ENCODE measurements at regions not wholly inside any gene's neighbourhood (a gene's known extent, or its start where the extent isn't known, plus 50 kb on each side); places are given as distances from the start of the nearest gene placed in this dataset.
"Not testable (repeated sequence)": the region's sequence is repeated elsewhere in the genome, so short reads cannot be mapped to it uniquely, and the experiment has no call there.

- DNase-seq, result no peak
Observed at GRCh38 chr4:159748834-159749444, 646.1 kb downstream of the RAPGEF2 start.

- no peak for DNase-seq
Observed at GRCh38 chr4:159757499-159757898, 654.6 kb downstream of the RAPGEF2 start.

GRCh38 chr4:159758061-159758460 lies 655.2 kb downstream of the RAPGEF2 start:
- no peak for DNase-seq

GRCh38 chr4:159762672-159763071 lies 659.8 kb downstream of the RAPGEF2 start:
- no peak for DNase-seq

GRCh38 chr4:159764343-159764952 lies 661.6 kb downstream of the RAPGEF2 start:
- DNase-seq, result peak; percentile 36

GRCh38 chr4:159765382-159765781 lies 662.5 kb downstream of the RAPGEF2 start:
- DNase-seq, result no peak

GRCh38 chr4:159766241-159766640 lies 663.4 kb downstream of the RAPGEF2 start:
- no peak for DNase-seq

- DNase-seq, result no peak
Observed at GRCh38 chr4:159767406-159767805, 664.5 kb downstream of the RAPGEF2 start.

- DNase-seq, result no peak
Observed at GRCh38 chr4:159768016-159768415, 665.1 kb downstream of the RAPGEF2 start.

GRCh38 chr4:159770401-159770800 lies 667.5 kb downstream of the RAPGEF2 start:
- no peak for DNase-seq

- no peak for DNase-seq
Observed at GRCh38 chr4:159770969-159771368, 668.1 kb downstream of the RAPGEF2 start.

- no peak for DNase-seq
Observed at GRCh38 chr4:159776961-159777360, 674.1 kb downstream of the RAPGEF2 start.

GRCh38 chr4:159777689-159778088 lies 674.8 kb downstream of the RAPGEF2 start:
- no peak for DNase-seq

GRCh38 chr4:159778298-159778697 lies 675.4 kb downstream of the RAPGEF2 start:
- no peak for DNase-seq

- no peak for DNase-seq
Observed at GRCh38 chr4:159779716-159780115, 676.8 kb downstream of the RAPGEF2 start.

- DNase-seq, result no peak
Observed at GRCh38 chr4:159780196-159780922, 677.5 kb downstream of the RAPGEF2 start.

GRCh38 chr4:159787901-159788300 lies 685.0 kb downstream of the RAPGEF2 start:
- DNase-seq, result no peak

- DNase-seq, result no peak
Observed at GRCh38 chr4:159791334-159791733, 688.5 kb downstream of the RAPGEF2 start.

- not testable (repeated sequence) for DNase-seq
Observed at GRCh38 chr4:159804592-159804991, 701.7 kb downstream of the RAPGEF2 start.

- no peak for DNase-seq
Observed at GRCh38 chr4:159823743-159824142, 720.9 kb downstream of the RAPGEF2 start.

- DNase-seq, result no peak
Observed at GRCh38 chr4:159828687-159829086, 725.8 kb downstream of the RAPGEF2 start.

GRCh38 chr4:159829184-159829583 lies 726.3 kb downstream of the RAPGEF2 start:
- no peak for DNase-seq

GRCh38 chr4:159837071-159837470 lies 734.2 kb downstream of the RAPGEF2 start:
- DNase-seq, result no peak

- DNase-seq, result no peak
Observed at GRCh38 chr4:159855731-159856130, 752.9 kb downstream of the RAPGEF2 start.
